ENCODE measurements at regions not wholly inside any gene's neighbourhood (a gene's known extent, or its start where the extent isn't known, plus 50 kb on each side); places are given as distances from the start of the nearest gene placed in this dataset.

GRCh38 chr16:73403291-73403690 lies 355.4 kb upstream of the ZFHX3 start:
- TF ChIP-seq, protein P1, sequence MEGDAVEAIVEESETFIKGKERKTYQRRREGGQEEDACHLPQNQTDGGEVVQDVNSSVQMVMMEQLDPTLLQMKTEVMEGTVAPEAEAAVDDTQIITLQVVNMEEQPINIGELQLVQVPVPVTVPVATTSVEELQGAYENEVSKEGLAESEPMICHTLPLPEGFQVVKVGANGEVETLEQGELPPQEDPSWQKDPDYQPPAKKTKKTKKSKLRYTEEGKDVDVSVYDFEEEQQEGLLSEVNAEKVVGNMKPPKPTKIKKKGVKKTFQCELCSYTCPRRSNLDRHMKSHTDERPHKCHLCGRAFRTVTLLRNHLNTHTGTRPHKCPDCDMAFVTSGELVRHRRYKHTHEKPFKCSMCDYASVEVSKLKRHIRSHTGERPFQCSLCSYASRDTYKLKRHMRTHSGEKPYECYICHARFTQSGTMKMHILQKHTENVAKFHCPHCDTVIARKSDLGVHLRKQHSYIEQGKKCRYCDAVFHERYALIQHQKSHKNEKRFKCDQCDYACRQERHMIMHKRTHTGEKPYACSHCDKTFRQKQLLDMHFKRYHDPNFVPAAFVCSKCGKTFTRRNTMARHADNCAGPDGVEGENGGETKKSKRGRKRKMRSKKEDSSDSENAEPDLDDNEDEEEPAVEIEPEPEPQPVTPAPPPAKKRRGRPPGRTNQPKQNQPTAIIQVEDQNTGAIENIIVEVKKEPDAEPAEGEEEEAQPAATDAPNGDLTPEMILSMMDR (IDR thresholded peaks at IDR 0.05; ENCODE audit: poor library complexity) = no peak
- no peak for TF ChIP-seq EZH2phosphoT487 (IDR thresholded peaks at IDR 0.05; ENCODE audit: low read depth, severe bottlenecking, unreplicated experiment)
